Small intestine (tissue), 7 donors: ENCODE measurements at regions not wholly inside any gene's neighbourhood (a gene's known extent, or its start where the extent isn't known, plus 50 kb on each side); places are given as distances from the start of the nearest gene placed in this dataset.
"Not testable (repeated sequence)": the region's sequence is repeated elsewhere in the genome, so short reads cannot be mapped to it uniquely, and the experiment has no call there.

ENCODE experiments used
- DNase-seq, 2 donors: peaks; one replicate each; pipeline versions ENCODE4 v3.0.0 to v3.0.0-alpha.2; 2013
- FAIRE-seq: peaks from 2 replicates; lab custom pipeline; 2012; peaks lifted over from hg19 to GRCh38; lab: Jason Lieb, UNC
- H3K27ac ChIP-seq, 3 donors: one replicate each; pipeline ENCODE4 v1.5.1; 2013; ENCODE audit warnings: low read length in 2 of 3, mild to moderate bottlenecking in 2 of 3, control low read depth in 1 of 3, inconsistent platforms in 1 of 3, low read depth in 1 of 3, moderate library complexity in 1 of 3
- H3K27me3 ChIP-seq, 3 donors: one replicate each; pipeline ENCODE4 v1.6.1; 2013; ENCODE audit warnings: low read length in 3 of 3, inconsistent platforms in 1 of 3; ENCODE audit not compliant: control insufficient read depth in 3 of 3, insufficient read depth in 3 of 3
- H3K36me3 ChIP-seq, 3 donors: one replicate each; pipeline ENCODE4 v1.6.1; 2013; ENCODE audit warnings: low read length in 3 of 3, inconsistent platforms in 1 of 3, low read depth in 1 of 3, mild to moderate bottlenecking in 1 of 3, moderate library complexity in 1 of 3; ENCODE audit not compliant: control insufficient read depth in 3 of 3, insufficient read depth in 2 of 3
- H3K4me1 ChIP-seq, 3 donors: one replicate each; pipeline ENCODE4 v1.6.1; 2013; ENCODE audit warnings: low read length in 2 of 3, inconsistent platforms in 1 of 3, low read depth in 1 of 3, mild to moderate bottlenecking in 1 of 3, moderate library complexity in 1 of 3; ENCODE audit not compliant: control insufficient read depth in 3 of 3, insufficient read depth in 2 of 3
- H3K4me3 ChIP-seq, 3 donors: one replicate each; pipeline ENCODE4 v1.5.1; 2013; ENCODE audit warnings: low read length in 3 of 3, control low read depth in 1 of 3, inconsistent platforms in 1 of 3, low read depth in 1 of 3, mild to moderate bottlenecking in 1 of 3, moderate library complexity in 1 of 3
- H3K9me3 ChIP-seq, 2 donors: one replicate each; pipeline ENCODE4 v1.6.1; 2013; ENCODE audit warnings: low read depth in 1 of 2, low read length in 1 of 2; ENCODE audit not compliant: control insufficient read depth in 2 of 2, insufficient read depth in 1 of 2
- WGBS, 3 donors: extraction: QIAGEN DNeasy Blood & Tissue Kit; methylation state at CpG; one replicate each; pipeline ENCODE4 v1.1.7; 2013; 5-methylcytosine and 5-hydroxymethylcytosine counted together
- donor health status: healthy with polysubstance abuse.
- donor health status: control.
- donor health status: control.
- donor health status: Bipolar disorder and iron deficiency.
- donor health status: healthy.

GRCh38 chr5:21419383-21419782, 1431.4 kb upstream of the CDH18 start:
- no peak for FAIRE-seq

GRCh38 chr5:21402089-21402488, 1414.1 kb upstream of the CDH18 start:
- not testable (repeated sequence) for FAIRE-seq, H3K27me3 ChIP-seq, H3K4me1 ChIP-seq, H3K27ac ChIP-seq, DNase-seq, H3K9me3 ChIP-seq, H3K36me3 ChIP-seq, H3K4me3 ChIP-seq

More at GRCh38 chr5:21419383-21419782, 1431.4 kb upstream of the CDH18 start:
- no peaks in the 10 kb centered on the region for H3K36me3 ChIP-seq
- H3K9me3 ChIP-seq, result no peaks in the 10 kb centered on the region
- no peaks in the 10 kb centered on the region for H3K27me3 ChIP-seq
- no peak overlapping the region for H3K27ac ChIP-seq
- no peak for DNase-seq
- H3K4me3 ChIP-seq, result no peak overlapping the region
- no peaks in the 10 kb centered on the region for H3K4me1 ChIP-seq

GRCh38 chr5:21398511-21398910, 1410.5 kb upstream of the CDH18 start:
- DNase-seq (no peak), FAIRE-seq (no peak)
- Histone ChIP-seq H3K4me3 (no peak overlapping the region), H3K36me3 (no peaks in the 10 kb centered on the region), H3K27ac (no peak overlapping the region), H3K9me3 (peaks cover 0 to 1% of the 10 kb centered on the region in 2 donors), H3K27me3 (no peaks in the 10 kb centered on the region), H3K4me1 (no peaks in the 10 kb centered on the region)
- 49 to 53% (median 49%) methylated on average over 3 of the region's 3 CpGs for WGBS, 3 donors

GRCh38 chr5:21397693-21398092, 1409.7 kb upstream of the CDH18 start:
- Histone ChIP-seq H3K4me1 (no peaks in the 10 kb centered on the region), H3K27me3 (no peaks in the 10 kb centered on the region), H3K4me3 (no peak overlapping the region), H3K36me3 (no peaks in the 10 kb centered on the region), H3K9me3 (peaks cover 0 to 1% of the 10 kb centered on the region in 2 donors), H3K27ac (no peak overlapping the region)
- WGBS, 3 donors, result 81 to 95% (median 88%) methylated on average over 2 of the region's 2 CpGs
- FAIRE-seq (no peak), DNase-seq (no peak)

GRCh38 chr5:21391506-21391905, 1403.5 kb upstream of the CDH18 start:
- FAIRE-seq (no peak), DNase-seq (no peak)
- H3K36me3 ChIP-seq, result no peaks in the 10 kb centered on the region
- WGBS, 3 donors, result 54 to 72% (median 71%) methylated on average over 1 of the region's 1 CpG
- H3K9me3 ChIP-seq, result no peaks in the 10 kb centered on the region
- no peaks in the 10 kb centered on the region for H3K4me1 ChIP-seq
- no peak overlapping the region for H3K27ac ChIP-seq
- no peak overlapping the region for H3K4me3 ChIP-seq
- H3K27me3 ChIP-seq, result no peaks in the 10 kb centered on the region

- H3K27ac ChIP-seq, DNase-seq, H3K27me3 ChIP-seq, H3K4me3 ChIP-seq, H3K4me1 ChIP-seq, H3K36me3 ChIP-seq, FAIRE-seq, H3K9me3 ChIP-seq: not testable (repeated sequence)
These were observed 1372.8 kb upstream of the CDH18 start for GRCh38 chr5:21360754-21361153.

GRCh38 chr5:21341948-21342261, 1353.9 kb upstream of the CDH18 start:
- H3K9me3 ChIP-seq, H3K27ac ChIP-seq, FAIRE-seq, H3K36me3 ChIP-seq, H3K4me1 ChIP-seq, H3K4me3 ChIP-seq, H3K27me3 ChIP-seq: not testable (repeated sequence)
- 56 to 75% (median 67%) methylated on average over 3 of the region's 3 CpGs for WGBS, 3 donors
- peak; percentile 0 for DNase-seq

GRCh38 chr5:21341203-21341947, 1353.4 kb upstream of the CDH18 start:
- not testable (repeated sequence) for H3K4me1 ChIP-seq, H3K27me3 ChIP-seq, H3K27ac ChIP-seq, H3K9me3 ChIP-seq, FAIRE-seq, H3K36me3 ChIP-seq, H3K4me3 ChIP-seq
- 45 to 73% (median 54%) methylated on average over 7 to 31 of the region's 68 CpGs for WGBS, 3 donors
- DNase-seq, result peak in 1 of 2 donors; percentile 1

GRCh38 chr5:21340233-21340632, 1352.2 kb upstream of the CDH18 start:
- not testable (repeated sequence) for H3K27ac ChIP-seq, FAIRE-seq, H3K4me1 ChIP-seq, H3K27me3 ChIP-seq, H3K4me3 ChIP-seq, DNase-seq, H3K36me3 ChIP-seq, H3K9me3 ChIP-seq
- 70 to 78% (median 73%) methylated on average over 3 of the region's 3 CpGs for WGBS, 3 donors
